Dendritic cell treated with granulocyte-macrophage colony-stimulating factor and Interleukin-4, amounts not matched to agents 40 ng/mL and 50 ng/mL, for 4 days (primary cell): ENCODE measurements at regions not wholly inside any gene's neighbourhood (a gene's known extent, or its start where the extent isn't known, plus 50 kb on each side); places are given as distances from the start of the nearest gene placed in this dataset.

Source experiments
- H3K27ac Mint-ChIP-seq: one replicate; pipeline ENCODE4 v1.8.0; 2022; ENCODE audit warnings: mild to moderate bottlenecking, mixed read lengths
- H3K27me3 Mint-ChIP-seq: one replicate; pipeline ENCODE4 v1.8.0; 2022; ENCODE audit warnings: mild to moderate bottlenecking, mixed read lengths
- H3K36me3 Mint-ChIP-seq: one replicate; pipeline ENCODE4 v1.8.0; 2022; ENCODE audit warnings: low read depth, mixed read lengths
- H3K4me1 Mint-ChIP-seq: one replicate; pipeline ENCODE4 v1.8.0; 2022; ENCODE audit warnings: low read depth, mixed read lengths
- H3K4me3 Mint-ChIP-seq: one replicate; pipeline ENCODE4 v1.8.0; 2022; ENCODE audit warnings: mild to moderate bottlenecking, moderate library complexity, mixed read lengths
- H3K9me3 Mint-ChIP-seq: one replicate; pipeline ENCODE4 v1.8.0; 2022; ENCODE audit warnings: mixed read lengths
- intact Hi-C: fragments of 100-400 bp; cut with micrococcal nuclease; formaldehyde crosslinking; loops from one replicate; pipeline ENCODE4 v1.15.0; 2022

DNA sequence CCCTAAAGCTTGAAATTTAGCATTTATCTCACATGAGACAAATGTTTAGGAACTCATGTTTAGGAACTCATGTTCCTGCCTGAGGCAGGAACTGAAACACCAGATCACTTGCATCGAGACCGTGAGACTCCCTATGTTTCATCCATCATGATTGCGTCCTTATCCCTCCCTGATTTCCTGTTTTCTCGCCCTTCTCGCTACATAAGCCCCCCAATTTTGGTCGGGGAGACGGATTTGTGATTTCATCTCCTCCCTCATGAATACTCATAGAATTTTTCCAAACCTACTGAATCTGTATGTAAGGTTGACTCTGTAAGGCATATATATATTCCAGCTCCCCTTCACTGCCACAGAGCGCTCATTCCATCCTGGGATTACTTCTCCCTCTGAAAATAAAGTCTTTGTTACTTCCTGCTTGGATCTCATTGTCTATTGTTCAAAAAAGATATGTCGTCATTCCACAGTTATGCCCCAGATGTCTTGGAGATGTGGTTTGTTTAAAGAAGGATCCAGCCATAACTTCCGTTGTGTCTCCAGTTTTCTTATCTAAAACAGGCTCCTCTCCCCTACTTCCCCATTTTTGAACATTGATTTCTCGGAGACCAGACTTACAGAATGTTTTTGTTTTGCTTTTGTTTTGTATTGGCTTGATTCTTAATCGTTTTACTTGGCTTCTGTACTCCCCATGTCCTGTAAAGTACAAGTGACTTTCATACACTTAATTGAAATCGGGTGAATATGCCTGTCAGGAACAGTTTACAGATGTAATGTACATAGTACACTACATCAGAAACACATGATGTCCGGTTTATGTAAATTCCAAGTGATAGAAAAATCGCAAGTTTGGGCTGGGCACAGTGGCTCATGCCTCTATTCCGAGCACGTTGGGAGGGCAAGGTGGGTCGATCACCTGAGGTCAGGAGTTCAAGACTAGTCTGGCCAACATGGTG, 118.7 kb downstream of the HFE start:
- Mint-ChIP-seq H3K4me1 (peaks cover 5% of the 10 kb centered on the region), H3K27me3 (no peaks in the 10 kb centered on the region), H3K4me3 (no peak overlapping the region), H3K27ac (no peak overlapping the region), H3K9me3 (no peaks in the 10 kb centered on the region), H3K36me3 (peaks cover 10% of the 10 kb centered on the region)
- intact Hi-C loops = loop anchor here (1.0 kb wide), 1 partner anchor 10 kb away; a partner anchor contains a TSS

DNA sequence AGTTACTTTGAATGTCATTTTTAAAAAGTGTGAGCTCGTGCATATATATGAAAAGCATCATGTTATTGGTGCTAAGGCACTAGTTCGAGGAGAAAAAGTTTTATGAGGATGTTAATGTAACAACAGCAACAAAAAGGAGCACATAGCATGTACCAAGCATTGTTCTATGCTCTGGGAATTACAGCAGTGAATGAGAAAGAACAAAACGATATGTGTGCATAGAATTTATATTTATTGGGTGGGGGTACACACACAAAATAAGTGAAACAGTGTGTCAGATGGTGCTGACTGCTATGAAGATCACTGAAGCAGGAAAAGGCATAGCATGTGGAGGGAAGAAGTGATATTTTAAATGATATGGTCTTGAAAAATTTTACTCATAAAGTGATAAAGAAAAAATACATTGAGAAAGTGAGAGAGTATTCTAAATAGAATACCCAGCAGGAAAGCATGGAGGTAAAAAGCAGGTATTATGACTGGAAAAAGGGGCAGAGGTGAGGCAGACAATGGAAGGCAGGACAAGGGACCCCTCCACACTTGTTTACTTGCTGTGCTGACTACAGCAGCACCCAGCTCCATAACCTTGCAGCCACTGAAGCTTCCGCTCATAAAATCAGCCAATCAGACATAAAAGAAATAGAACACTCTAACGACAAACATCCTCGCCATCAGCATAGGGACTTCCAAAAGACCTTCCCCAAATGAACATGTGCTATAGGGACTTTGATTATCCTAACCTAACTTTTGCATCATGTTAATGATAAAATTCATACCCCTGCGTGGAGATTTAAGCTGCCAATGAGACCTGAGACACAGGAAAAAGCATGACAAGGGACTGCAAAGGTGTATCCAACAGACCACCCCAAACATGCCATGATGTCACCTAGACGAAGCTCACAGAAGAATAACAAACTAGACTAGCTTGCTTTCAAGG, 119.9 kb downstream of the HFE start:
- intact Hi-C loops = no loop called here
- peaks cover 10% of the 10 kb centered on the region for H3K36me3 Mint-ChIP-seq
- H3K9me3 Mint-ChIP-seq = no peaks in the 10 kb centered on the region
- H3K27me3 Mint-ChIP-seq = no peaks in the 10 kb centered on the region
- peaks cover 9% of the 10 kb centered on the region for H3K4me1 Mint-ChIP-seq
- H3K4me3 Mint-ChIP-seq = no peak overlapping the region
- H3K27ac Mint-ChIP-seq = no peak overlapping the region

- Mint-ChIP-seq H3K27me3 (no peaks in the 10 kb centered on the region), H3K27ac (peak overlapping the region; percentile 69), H3K36me3 (no peaks in the 10 kb centered on the region), H3K4me1 (peaks cover 5% of the 10 kb centered on the region), H3K9me3 (no peaks in the 10 kb centered on the region), H3K4me3 (no peak overlapping the region)
- intact Hi-C loops = no loop called here
Observed at GRCh38 chr6:26211963-26212362, 124.7 kb downstream of the HFE start.

GRCh38 chr6:26213334-26214075, 126.3 kb downstream of the HFE start:
- Mint-ChIP-seq H3K27ac (no peak overlapping the region), H3K27me3 (no peaks in the 10 kb centered on the region), H3K4me1 (peaks cover 5% of the 10 kb centered on the region), H3K4me3 (no peak overlapping the region), H3K36me3 (no peaks in the 10 kb centered on the region), H3K9me3 (no peaks in the 10 kb centered on the region)
- intact Hi-C loops = no loop called here

- intact Hi-C loops = loop anchor here (5.0 kb wide), 2 partner anchors 33 to 57 kb away; a partner anchor contains a TSS
- H3K4me1 Mint-ChIP-seq = peaks cover 5% of the 10 kb centered on the region
- H3K27ac Mint-ChIP-seq = no peak overlapping the region
- no peaks in the 10 kb centered on the region for H3K9me3 Mint-ChIP-seq
- no peak overlapping the region for H3K4me3 Mint-ChIP-seq
- H3K27me3 Mint-ChIP-seq = no peaks in the 10 kb centered on the region
- no peaks in the 10 kb centered on the region for H3K36me3 Mint-ChIP-seq
Observed at GRCh38 chr6:26214803-26215584, 127.8 kb downstream of the HFE start.

GRCh38 chr6:26215585-26216358, 128.5 kb downstream of the HFE start:
- Mint-ChIP-seq H3K27me3 (no peaks in the 10 kb centered on the region), H3K4me3 (no peak overlapping the region), H3K9me3 (no peaks in the 10 kb centered on the region), H3K27ac (no peak overlapping the region), H3K36me3 (no peaks in the 10 kb centered on the region), H3K4me1 (peaks cover 5% of the 10 kb centered on the region)
- intact Hi-C loops = loop anchor here (1.0 to 5.0 kb wide), 3 partner anchors 10 to 57 kb away; a partner anchor contains a TSS

DNA sequence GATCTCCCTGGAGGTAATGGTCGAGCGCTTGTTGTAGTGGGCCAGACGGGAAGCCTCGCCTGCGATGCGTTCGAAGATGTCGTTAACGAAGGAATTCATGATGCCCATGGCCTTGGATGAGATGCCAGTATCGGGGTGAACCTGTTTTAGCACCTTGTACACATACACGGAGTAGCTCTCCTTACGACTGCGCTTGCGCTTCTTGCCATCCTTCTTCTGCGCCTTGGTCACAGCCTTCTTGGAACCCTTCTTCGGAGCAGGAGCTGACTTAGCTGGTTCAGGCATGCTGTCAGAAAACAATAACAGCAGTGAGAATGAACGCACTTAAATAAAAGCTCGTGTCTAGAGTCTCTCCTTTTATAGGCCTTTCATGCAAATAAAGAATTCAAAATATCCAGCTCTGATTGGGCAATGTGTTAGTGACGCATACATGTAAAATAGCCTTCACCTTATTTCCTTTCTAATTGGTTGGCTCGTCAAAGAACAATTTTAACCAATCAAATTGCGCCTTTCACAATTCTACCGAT, 129.2 kb downstream of the HFE start:
- H3K9me3 Mint-ChIP-seq = no peaks in the 10 kb centered on the region
- no peak overlapping the region for H3K4me3 Mint-ChIP-seq
- H3K27me3 Mint-ChIP-seq = no peaks in the 10 kb centered on the region
- no peak overlapping the region for H3K27ac Mint-ChIP-seq
- peaks cover 5% of the 10 kb centered on the region for H3K4me1 Mint-ChIP-seq
- intact Hi-C loops = loop anchor here (1.0 to 5.0 kb wide), 3 partner anchors 11 to 56 kb away; a partner anchor contains a TSS
- H3K36me3 Mint-ChIP-seq = no peaks in the 10 kb centered on the region

DNA sequence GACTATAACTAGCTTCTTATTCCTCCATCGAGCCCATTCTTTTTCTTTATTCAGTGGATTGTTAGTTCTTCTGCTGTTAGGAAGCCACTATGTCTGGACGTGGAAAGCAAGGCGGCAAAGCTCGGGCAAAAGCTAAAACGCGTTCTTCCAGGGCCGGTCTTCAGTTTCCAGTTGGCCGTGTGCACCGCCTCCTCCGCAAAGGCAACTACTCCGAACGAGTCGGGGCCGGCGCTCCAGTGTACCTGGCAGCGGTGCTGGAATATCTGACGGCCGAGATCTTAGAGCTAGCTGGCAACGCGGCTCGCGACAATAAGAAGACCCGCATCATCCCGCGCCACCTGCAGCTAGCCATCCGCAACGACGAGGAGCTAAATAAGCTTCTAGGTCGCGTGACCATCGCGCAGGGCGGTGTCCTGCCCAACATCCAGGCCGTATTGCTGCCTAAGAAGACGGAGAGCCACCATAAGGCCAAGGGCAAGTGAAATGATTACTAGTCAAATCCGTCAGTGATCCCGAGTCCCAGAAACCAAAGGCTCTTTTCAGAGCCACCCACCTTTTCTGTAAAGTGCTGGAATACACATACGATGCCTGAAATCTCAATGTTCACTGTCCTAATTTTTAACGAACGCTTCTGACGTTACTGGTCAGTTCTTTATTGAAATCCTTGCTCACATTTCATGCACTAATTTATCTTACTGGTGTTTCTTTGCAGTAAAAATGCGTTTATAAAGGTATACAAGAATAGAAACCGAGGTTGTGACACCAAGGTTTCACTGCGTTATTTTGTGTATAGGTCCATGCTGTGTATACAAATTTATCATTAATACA, 129.9 kb downstream of the HFE start:
- Mint-ChIP-seq H3K27me3 (no peaks in the 10 kb centered on the region), H3K9me3 (no peaks in the 10 kb centered on the region), H3K4me1 (peaks cover 2% of the 10 kb centered on the region), H3K27ac (no peak overlapping the region), H3K36me3 (no peaks in the 10 kb centered on the region), H3K4me3 (no peak overlapping the region)
- intact Hi-C loops = loop anchor here (1.0 to 5.0 kb wide), 3 partner anchors 12 to 55 kb away; a partner anchor contains a TSS

DNA sequence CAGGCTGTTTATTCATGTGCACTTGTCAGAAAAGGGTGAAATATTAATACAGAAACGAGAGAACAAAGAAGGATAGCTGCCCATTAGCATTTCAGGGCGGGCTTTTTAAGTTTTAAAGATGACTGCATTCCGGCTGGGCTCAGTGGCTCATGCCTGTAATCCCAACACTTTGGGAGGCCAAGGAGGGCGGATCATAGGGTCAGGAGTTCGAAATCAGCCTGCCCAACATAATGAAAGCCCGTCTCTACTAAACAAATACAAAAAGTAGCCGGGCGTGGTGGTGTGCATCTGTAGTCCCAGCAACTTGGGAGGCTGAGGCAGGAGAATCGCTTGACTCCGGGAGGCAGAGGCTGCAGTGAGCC, 130.5 kb downstream of the HFE start:
- Mint-ChIP-seq H3K36me3 (no peaks in the 10 kb centered on the region), H3K9me3 (no peaks in the 10 kb centered on the region), H3K27ac (no peak overlapping the region), H3K27me3 (no peaks in the 10 kb centered on the region), H3K4me3 (no peak overlapping the region), H3K4me1 (no peaks in the 10 kb centered on the region)
- intact Hi-C loops = loop anchor here (5.0 kb wide), 2 partner anchors 35 to 55 kb away; a partner anchor contains a TSS

DNA sequence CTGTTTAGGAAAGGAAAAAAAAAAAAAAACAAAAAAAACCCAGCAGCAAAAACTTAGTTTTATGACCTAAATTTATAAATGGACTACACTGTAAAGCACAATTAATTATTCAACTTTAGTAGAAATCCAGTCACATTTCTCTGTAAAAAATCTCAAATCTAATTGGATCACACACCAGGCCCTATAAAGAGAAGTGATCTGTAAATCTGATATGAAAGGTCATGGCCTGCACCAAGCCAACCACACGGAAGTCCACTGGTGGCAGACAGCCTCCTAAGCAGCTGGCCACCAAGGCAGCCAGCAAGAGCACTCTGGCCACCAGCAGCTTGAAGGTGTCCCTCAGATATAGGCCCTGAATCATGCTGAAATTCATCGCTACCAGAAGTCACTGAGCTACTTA, 131.6 kb downstream of the HFE start:
- H3K36me3 Mint-ChIP-seq = no peaks in the 10 kb centered on the region
- no peaks in the 10 kb centered on the region for H3K4me1 Mint-ChIP-seq
- no peak overlapping the region for H3K4me3 Mint-ChIP-seq
- intact Hi-C loops = loop anchor here (5.0 kb wide), 2 partner anchors 37 to 53 kb away; a partner anchor contains a TSS
- H3K9me3 Mint-ChIP-seq = no peaks in the 10 kb centered on the region
- H3K27ac Mint-ChIP-seq = no peak overlapping the region
- no peaks in the 10 kb centered on the region for H3K27me3 Mint-ChIP-seq

- Mint-ChIP-seq H3K36me3 (no peaks in the 10 kb centered on the region), H3K4me1 (no peaks in the 10 kb centered on the region), H3K9me3 (no peaks in the 10 kb centered on the region), H3K27me3 (no peaks in the 10 kb centered on the region), H3K27ac (no peak overlapping the region), H3K4me3 (no peak overlapping the region)
- intact Hi-C loops = loop anchor here (2.0 kb wide), 1 partner anchor 14 kb away; a partner anchor contains a TSS
Observed at GRCh38 chr6:26220145-26220970, 133.1 kb downstream of the HFE start.
